ENCODE measurements at regions not wholly inside any gene's neighbourhood (a gene's known extent, or its start where the extent isn't known, plus 50 kb on each side); places are given as distances from the start of the nearest gene placed in this dataset.

- DNase-seq, result no peak
These were observed 244.3 kb downstream of the FAM76B start for GRCh38 chr11:95545116-95545875.

- DNase-seq, result no peak
These were observed 245.3 kb downstream of the FAM76B start for GRCh38 chr11:95544095-95544856.

- no peak for DNase-seq
These were observed 246.6 kb downstream of the FAM76B start for GRCh38 chr11:95542868-95543551.

GRCh38 chr11:95541715-95542114 is 247.9 kb downstream of the FAM76B start:
- DNase-seq, result no peak

- no peak for DNase-seq
These were observed 253.4 kb downstream of the FAM76B start for GRCh38 chr11:95536047-95536690.

GRCh38 chr11:95534809-95535208 is 254.8 kb downstream of the FAM76B start:
- no peak for DNase-seq

GRCh38 chr11:95534226-95534625 is 255.4 kb downstream of the FAM76B start:
- no peak for DNase-seq

- no peak for DNase-seq
These were observed 258.5 kb downstream of the FAM76B start for GRCh38 chr11:95531116-95531515.

- DNase-seq, result no peak
These were observed 265.1 kb downstream of the FAM76B start for GRCh38 chr11:95524314-95525036.

GRCh38 chr11:95522874-95523273 is 266.7 kb downstream of the FAM76B start:
- no peak for DNase-seq

- DNase-seq, result no peak
These were observed 267.7 kb downstream of the FAM76B start for GRCh38 chr11:95521862-95522261.

GRCh38 chr11:95521133-95521542 is 268.4 kb downstream of the FAM76B start:
- no peak for DNase-seq

- no peak for DNase-seq
These were observed 269.0 kb downstream of the FAM76B start for GRCh38 chr11:95520369-95521132.

GRCh38 chr11:95519912-95520311 is 269.7 kb downstream of the FAM76B start:
- no peak for DNase-seq

GRCh38 chr11:95517453-95517852 is 272.1 kb downstream of the FAM76B start:
- DNase-seq, result no peak

GRCh38 chr11:95516786-95517185 is 272.8 kb downstream of the FAM76B start:
- no peak for DNase-seq

- no peak for DNase-seq
These were observed 273.4 kb downstream of the FAM76B start for GRCh38 chr11:95516175-95516574.

- DNase-seq, result no peak
These were observed 274.2 kb downstream of the FAM76B start for GRCh38 chr11:95515371-95515770.

GRCh38 chr11:95514416-95515110 is 275.0 kb downstream of the FAM76B start:
- DNase-seq, result no peak

GRCh38 chr11:95512682-95513081 is 276.9 kb downstream of the FAM76B start:
- DNase-seq, result no peak

GRCh38 chr11:95512177-95512576 is 277.4 kb downstream of the FAM76B start:
- no peak for DNase-seq
